IPS DF 4.7 (cell line): ENCODE measurements at regions not wholly inside any gene's neighbourhood (a gene's known extent, or its start where the extent isn't known, plus 50 kb on each side); places are given as distances from the start of the nearest gene placed in this dataset.

Experiments used
- DNase-seq: peaks from one replicate; pipeline ENCODE4 v3.0.0-alpha.2; 2013; ENCODE audit warnings: low spot score; ENCODE audit errors: extremely low read depth

- DNase-seq, result no peak
Measured at GRCh38 chr15:97861529-97862260, 98.8 kb upstream of the ARRDC4 start.

- DNase-seq, result no peak
Measured at GRCh38 chr15:97866959-97867358, 93.5 kb upstream of the ARRDC4 start.

GRCh38 chr15:97867870-97868269 lies 92.6 kb upstream of the ARRDC4 start:
- no peak for DNase-seq

DNA sequence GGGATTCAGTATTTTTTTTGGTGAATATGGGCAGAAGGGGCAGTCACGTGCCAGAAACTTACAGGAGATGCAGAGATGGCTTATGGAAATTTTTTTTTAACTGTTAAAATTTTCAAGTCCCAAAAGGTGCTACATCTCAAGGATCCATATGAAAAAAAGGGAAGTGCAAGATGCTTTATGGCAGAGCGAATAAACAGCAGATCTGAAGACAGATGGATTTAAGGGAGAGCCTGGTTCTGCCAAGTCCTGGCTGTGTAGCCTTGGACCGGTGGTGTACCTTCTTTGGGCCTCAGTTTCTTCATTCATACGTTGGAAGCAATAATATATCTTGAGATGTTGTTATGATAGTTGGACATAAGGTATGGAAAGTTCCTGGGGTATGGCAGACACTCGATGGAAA lies 91.5 kb upstream of the ARRDC4 start:
- DNase-seq, result no peak

- no peak for DNase-seq
Measured at GRCh38 chr15:97870771-97871170, 89.7 kb upstream of the ARRDC4 start.

GRCh38 chr15:97874139-97874538 lies 86.4 kb upstream of the ARRDC4 start:
- DNase-seq, result no peak

DNA sequence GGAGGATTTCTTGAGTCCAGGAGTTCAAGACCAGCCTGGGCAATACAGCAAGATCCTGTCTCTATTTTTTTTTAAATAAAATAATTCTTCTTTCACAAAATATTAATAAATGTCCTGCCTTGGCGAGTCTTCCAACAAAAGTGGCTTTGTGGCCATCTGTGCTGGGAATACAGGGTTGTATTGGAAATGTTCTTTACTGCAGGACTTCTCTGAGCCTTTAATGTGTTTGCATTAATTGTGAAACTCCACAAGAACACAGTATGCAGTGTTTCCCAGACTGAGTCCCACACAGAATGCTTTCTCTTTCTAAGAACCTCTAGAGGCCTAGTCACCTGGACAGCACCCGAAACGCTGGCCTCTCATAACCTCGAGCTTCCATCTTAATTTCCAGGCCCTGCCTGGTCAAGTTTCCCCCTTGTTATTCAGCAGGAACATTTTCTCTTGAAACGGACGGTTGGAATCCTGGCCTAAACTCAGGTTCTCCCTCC lies 85.4 kb upstream of the ARRDC4 start:
- no peak for DNase-seq

DNA sequence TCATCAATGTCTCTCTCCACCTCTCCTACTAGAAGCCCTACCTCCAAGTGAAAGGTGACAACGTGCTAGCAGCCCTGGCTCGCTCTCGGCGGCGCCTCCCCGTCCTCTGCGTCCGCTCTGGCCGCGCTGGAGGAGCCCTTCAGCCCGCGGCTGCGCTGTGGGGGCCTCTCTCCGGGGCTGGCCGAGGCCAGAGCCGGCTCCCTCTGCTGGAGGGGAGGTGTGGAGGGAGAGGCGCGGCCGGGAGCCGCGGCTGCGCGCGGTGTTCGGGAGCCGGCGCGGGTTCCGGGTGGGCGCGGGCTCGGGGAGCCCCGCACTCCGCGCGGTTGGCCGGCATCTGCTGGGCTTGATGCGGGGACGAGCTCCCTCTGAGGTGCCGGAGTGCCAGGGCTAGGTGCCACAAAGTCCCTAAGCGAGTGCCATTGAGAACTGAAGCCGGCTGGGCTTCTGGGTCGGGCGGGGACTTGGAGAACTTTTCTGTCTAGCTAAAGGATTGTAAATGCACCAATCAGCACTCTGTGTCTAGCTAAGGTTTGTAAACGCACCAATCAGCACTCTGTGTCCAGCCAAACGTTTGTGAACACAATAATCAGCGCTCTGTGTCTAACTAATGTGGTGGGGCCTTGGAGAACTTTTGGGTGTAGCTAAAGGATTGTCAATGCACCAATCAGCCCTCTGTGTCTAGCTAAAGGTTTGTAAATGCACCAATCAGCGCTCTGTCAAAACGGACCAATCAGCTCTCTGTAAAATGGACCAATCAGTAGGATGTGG lies 84.8 kb upstream of the ARRDC4 start:
- no peak for DNase-seq

DNA sequence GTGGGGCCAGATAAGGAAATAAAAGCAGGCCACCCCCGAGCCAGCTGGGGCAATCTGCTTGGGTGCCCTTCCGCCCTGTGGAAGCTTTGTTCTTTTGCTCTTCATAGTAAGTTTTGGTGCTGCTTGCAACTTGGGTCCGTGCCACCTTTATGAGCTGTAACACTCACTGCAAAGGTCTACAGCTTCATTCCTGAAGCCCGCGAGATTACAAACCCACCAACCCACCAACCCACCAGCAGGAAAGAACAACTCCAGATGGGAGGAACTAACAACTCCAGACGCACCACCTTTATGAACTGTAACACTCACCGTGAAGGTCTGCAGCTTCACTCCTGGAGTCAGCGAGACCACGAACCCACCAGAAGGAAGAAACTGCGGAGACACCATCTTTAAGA lies 84.2 kb upstream of the ARRDC4 start:
- no peak for DNase-seq

DNA sequence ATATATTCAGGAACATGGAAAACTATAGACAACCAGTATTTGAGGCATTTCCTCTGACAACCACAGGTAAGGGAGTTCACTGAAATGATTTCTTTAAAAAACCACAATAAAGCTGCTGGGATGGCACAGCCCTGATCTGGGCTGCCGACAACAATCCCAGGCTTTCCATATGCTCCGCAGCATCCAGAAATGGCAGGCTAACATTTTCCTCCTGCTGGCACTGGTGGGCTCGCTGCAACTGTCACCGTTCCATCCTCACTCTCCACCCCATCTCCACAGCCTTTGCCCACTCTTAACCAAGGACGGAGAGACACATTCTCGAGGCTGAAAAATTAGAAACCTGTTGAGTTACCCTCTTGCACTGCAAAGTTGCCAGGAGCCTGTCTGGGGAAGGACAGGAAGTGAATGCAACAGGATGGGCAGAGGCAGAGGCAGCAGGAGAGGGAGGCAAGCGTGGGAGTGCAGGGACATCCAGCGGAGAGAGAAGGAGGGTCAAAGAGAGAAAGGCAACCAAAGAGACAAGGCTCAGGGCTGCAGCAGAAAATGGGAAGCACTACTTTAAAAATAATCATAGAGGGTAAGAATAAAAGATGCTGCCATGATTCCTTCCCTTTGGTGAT lies 79.0 kb upstream of the ARRDC4 start:
- no peak for DNase-seq

DNA sequence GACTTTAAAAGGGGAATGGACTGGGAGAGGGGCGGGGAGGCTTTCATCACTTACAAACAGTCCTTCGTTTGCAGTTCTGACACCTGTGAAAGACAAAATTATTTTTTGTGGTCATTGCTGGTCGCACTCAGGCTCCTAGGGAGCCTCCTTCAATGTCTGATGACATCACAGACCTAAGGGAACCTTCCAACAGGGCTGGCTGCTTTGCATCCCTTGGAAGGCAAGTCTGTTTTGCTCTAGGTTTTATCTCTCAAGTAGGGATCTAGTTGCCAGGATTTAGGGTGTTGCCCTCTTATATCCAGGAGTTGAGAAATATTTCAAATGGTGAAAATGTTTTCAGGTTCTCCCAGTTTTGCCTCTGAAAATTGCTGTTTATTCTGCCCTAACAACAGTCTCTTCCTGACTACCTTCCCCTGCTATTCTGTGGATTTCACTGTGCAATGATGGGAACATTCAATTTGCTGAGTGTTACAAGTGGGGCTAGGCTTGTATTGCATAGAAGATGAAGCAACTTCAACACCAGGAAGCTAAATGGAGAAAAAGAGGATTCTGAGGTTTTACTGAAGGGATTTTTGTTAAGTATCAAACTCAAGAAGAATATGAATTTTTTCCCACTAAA lies 75.9 kb upstream of the ARRDC4 start:
- no peak for DNase-seq

DNA sequence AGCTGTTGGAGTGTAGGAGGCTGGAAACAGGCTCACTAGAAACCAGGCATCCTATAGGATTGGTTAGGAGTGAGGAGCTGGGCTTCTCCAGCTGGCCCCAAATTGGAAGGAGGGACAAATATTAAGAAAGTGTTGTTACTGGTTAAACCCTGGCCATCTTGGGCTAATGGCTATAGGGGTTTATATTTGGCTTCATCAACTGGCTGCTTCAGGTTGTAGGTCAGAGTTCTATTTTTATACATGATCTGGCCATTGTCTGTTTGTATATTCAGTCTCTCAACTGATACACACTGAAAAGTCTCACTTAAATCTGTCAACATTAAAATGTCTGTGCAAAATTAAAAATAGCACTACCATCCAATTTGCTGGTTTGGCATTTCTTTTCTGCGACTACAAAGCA lies 70.2 kb upstream of the ARRDC4 start:
- DNase-seq, result no peak

DNA sequence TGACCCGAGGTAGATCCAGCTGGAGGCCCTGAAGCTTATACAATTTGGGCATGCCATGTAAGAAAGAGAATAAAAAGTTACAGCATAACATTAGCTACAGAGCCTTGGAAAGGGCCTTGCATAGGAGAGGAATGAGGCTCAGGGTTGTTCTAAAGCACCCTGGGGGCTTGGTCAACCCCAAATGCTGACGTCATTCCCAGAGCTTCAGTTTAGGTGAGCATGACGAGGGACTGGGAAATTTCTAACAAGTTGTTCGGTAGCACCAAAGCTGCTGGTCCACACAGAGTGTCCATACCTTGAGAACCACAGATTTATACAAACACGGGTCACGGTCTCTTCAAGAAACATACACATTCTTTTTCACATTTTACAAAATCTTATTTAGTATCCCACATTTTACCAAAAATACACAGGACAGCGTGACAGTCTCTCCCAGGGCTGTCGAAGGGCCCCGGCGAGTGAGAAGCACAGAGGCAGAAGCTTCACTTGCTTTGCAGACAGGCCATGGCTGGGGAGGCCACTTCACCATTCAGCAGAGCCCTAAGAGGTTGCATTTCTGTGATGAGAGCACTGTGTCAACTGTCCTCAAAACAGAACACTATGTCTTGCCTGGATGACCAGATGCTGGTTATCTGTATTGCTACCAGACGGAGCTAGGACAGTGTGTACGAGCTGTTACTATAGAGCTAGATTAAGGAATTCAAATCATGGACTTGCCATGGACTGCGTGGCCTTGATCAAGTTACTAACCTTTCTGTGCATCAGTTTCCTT lies 68.2 kb upstream of the ARRDC4 start:
- DNase-seq, result no peak

DNA sequence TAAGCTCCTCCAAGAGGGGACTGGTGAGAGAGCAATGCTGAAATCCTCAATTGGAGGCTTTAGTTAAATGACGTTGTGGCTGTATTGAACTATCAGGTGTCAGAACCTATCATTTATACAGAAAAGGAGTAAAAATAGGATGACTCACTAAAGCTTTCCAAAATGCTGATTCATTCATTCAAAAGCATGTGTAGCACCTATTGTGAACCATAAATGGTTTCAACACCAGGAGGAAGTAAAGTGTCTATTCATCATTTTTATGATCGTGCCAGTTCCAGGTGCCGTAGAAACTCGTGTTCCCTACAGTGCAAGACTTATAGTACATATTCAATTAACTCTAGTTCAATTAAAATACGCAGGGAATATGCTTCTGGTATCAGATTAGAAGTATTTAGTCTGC lies 66.5 kb upstream of the ARRDC4 start:
- DNase-seq, result no peak

DNA sequence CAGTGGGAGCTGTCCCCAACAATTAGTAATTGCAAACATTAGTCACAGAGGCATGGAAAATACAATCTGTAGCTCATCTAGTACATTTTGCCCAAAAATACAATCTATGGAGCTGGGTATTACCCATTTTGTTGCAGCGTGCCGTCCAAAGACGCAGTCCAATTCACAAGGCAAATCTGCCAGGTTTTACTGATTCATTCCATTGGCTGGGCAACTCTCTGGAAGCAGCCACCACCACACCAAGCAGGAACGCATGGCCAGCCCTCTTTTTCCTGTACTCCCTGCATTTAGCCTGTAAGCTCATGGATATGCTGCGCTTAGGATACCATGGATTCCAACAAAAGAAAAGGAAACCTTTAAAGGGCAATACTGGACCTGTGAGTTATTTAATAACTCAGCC lies 60.5 kb upstream of the ARRDC4 start:
- no peak for DNase-seq

- no peak for DNase-seq
Measured at GRCh38 chr15:97902140-97902780, 58.2 kb upstream of the ARRDC4 start.

DNA sequence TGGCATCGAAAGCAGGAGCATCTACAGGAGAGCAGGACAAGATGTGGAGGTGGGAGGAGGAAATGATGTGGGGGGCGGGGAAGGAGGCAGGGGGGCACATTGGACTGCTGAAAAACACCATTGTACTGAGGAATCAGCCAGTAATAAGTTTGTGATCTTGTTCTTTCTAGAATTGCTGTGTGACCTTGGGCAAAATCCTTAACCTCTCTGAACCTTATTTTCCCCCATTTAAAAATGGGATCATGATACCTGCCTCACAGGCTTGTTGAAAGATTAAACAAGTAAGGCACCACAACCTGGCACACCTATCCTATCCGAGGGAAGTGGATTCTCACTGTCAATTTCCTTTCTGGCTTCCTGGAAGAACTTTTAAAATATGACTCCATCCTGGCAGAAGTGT lies 56.9 kb upstream of the ARRDC4 start:
- no peak for DNase-seq

DNA sequence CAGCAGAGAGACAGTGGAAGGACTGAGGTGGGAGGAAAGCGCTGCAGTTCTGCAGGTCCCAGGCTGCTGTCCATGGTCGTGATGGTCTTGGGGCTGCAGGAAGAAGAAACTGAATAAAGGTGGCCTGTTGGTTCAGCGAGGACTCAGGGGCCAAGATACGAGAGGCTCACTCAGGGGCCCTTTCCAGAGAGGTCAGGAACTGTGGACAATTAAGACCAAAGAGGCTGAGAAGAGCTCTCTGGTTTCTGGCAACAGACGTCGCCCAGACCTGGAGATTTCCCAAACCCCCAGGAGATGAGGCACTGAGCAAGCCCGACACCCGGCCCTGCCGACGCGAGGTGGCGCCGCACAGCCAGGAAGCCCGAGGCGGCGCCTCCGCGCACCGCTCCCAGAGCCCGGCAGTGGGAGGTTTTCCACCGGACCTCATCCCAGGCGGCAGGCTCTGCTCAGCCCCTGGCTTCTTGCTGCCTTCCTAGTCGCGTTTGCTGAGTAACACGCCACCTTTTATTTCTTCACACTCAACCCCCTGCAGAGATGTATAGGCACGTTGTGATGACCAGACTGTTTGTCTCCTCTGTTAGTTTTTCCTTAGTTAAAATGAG lies 56.4 kb upstream of the ARRDC4 start:
- peak; percentile 46 for DNase-seq

DNA sequence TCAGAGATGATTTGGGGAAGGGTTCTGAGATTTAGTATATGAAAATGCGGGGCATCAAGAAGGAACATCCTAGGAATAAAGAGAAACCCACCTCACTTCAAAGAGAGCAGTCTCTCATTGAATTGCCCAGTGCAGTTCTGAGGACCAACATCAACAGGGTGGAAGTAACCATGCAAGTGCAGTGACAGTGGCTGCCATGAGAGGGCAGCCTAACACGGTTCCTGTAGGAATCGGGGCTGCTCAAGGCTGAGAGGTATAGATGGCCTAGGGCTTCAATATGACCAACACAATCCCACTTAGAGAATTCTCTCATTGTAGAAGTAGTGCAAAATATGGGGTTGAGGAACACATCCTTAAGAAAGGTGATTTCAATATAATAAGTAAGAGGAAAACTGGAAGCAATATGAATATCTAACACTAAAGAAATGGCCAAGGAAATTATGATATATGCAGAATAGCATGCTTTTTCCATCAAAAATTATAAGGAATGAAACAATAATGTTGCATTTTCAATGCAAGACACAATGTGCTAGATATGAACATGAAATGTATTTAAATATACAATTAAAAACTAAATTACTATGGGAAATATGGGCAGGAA lies 51.1 kb upstream of the ARRDC4 start:
- no peak for DNase-seq
